GM19025 (cell line): ENCODE measurements at regions not wholly inside any gene's neighbourhood (a gene's known extent, or its start where the extent isn't known, plus 50 kb on each side); places are given as distances from the start of the nearest gene placed in this dataset.
"Not testable (repeated sequence)": the region's sequence is repeated elsewhere in the genome, so short reads cannot be mapped to it uniquely, and the experiment has no call there.

Source experiments
- ATAC-seq: cut with Tn5 transposase; IDR thresholded peaks from one replicate; pipeline ENCODE4 v1.9.1; 2021; ENCODE audit warnings: mild to moderate bottlenecking, low read depth, moderate library complexity; ENCODE audit not compliant: unreplicated experiment

DNA sequence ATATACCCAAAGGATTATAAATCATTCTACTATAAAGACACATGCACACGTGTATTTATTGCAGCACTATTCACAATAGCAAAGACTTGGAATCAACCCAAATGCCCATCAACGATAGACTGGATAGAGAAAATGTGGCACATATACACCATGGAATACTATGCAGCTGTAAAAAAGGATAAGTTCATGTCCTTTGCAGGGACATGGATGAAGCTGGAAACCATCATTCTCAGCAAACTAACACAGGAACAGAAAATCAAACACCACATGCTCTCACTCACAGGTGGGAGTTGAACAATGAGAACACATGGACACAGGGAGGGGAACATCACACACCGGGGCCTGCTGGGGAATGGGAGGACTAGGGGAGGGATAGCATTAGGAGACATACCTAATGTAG lies 473.9 kb downstream of the SIPA1L2 start:
- not testable (repeated sequence) for ATAC-seq

GRCh38 chr1:232153652-232154051 lies 476.3 kb downstream of the SIPA1L2 start:
- no peak for ATAC-seq

DNA sequence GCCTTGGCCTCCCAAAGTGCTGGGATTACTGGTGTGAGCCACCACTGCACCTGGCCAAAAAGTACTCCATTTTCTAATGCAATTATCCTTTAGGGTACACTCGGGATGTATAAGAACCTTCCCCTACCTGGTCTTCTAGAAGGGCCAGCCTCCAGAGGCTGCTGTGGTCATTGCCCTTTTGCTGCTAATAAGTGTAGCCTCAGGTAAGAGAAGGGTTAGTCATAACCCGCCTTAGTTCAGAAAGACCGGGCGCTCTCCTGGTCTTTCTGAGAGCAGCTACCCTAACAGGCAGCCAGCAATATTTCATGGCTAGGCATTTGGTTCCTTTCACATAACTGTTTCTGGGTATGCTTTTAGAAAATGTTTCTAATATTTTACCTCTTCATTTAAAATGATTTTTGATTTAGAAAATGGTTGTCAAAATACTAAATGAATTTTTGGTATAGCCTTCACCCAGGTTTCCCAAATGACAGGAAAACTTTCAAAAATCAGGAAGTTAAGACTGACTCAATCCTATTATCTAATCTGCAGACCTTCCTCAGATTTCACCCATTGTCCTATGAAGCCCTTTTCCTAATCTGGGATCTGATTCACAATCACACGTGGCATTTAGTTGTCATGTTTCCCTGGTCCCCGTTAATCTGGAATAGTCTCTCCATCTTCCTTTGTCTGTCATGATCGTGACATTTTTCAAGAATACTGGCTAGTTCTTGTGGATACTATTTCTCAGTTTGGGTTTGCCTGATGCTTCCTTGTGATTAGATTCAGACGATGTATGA lies 479.0 kb downstream of the SIPA1L2 start:
- no peak for ATAC-seq

DNA sequence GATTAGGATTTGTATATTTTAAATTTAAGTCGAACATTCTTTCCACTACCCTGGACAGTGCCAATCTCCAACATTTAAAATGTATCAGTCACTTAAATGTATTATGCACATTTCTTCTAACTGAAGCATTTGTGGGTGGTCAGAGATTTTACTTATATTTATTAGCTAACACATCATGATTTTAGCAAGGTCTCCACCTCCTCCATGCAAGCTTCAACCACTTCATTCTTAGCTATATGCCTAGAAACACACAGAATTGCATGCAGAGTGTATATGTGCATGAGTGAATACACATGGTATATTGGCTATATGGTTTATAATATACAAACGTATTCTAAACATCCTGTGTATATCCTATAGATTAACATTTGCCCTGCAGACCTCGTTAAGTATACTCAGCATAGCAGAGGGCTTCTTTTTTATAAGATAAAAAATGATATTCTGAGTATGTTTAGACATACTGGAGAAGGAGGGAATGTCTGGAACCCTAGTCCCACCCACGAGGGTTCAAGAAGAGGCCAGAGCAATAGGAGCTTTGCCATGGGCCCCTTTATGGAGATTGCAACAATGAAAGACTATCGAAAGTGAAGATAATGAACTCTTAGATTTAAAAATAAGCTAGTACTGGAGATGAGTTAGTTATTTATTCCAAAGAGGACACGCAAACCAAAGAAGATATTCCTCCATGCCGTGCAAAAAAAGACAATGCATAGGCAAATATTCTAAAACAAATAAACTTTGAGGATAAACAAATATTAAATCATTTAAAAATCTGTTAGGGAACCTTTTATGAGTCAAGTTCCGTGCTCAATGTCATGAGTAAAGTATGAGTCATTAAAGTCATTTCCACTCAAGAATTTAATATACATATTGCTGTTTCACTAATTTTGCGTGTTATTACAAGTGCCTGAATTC lies 480.4 kb downstream of the SIPA1L2 start:
- no peak for ATAC-seq

DNA sequence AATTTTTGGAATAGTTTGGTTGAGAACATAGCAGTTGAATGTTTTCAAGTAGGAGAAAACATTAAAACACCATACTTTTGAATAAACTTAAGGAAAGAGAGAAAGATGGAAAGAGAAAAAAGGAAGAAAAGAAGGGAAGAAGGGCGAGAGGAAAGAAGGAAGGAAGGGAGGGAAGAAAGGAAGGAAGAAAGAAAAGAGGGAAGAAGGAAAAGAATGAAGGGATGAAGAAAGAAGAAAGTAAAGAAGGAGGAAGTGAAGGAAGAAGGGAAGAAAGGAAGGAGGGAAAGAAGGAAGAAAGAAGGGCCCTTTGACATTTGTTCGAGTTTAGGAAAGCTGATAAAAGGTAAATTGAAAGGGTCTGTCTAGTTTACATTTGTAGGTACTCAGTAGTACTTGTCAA lies 482.7 kb downstream of the SIPA1L2 start:
- no peak for ATAC-seq

DNA sequence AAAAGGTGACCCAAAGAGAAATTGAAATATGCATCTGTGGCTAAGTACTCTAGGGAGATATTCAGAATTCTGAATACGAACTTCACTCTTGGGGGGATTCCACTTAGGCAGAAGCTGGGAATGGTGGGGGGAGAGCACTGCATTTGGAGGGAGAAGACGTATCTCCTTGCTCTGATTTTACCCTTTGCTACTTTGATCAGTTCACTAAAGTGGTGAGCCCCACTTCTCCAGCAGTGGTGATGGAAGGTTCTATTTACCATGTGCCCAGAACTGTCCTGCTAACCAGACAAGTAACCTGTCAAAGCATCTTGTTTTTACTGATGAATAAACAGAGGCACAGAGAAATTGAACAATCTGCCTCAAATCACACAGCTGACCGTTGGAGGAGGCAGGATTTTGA lies 483.4 kb downstream of the SIPA1L2 start:
- ATAC-seq: no peak

DNA sequence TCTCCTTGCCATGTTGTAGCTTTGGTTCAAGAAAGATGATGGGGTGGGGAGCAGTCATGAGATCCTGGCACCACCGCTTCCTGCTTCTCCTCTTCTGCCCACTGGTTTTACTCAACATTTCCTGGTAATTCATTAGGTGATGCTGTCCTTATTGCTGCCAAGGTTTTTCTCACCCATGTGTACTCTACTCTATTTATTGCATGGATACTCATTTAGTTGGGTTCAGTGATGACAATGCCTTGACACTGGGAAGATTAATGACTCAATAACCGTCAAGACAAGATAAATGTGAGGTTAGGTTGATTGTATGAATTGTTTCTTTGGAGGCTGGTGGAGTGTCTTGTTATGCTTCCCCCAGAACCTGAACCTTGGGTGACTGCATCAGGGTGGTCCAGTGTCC lies 484.2 kb downstream of the SIPA1L2 start:
- no peak for ATAC-seq

GRCh38 chr1:232144696-232145230 lies 485.2 kb downstream of the SIPA1L2 start:
- ATAC-seq: no peak

DNA sequence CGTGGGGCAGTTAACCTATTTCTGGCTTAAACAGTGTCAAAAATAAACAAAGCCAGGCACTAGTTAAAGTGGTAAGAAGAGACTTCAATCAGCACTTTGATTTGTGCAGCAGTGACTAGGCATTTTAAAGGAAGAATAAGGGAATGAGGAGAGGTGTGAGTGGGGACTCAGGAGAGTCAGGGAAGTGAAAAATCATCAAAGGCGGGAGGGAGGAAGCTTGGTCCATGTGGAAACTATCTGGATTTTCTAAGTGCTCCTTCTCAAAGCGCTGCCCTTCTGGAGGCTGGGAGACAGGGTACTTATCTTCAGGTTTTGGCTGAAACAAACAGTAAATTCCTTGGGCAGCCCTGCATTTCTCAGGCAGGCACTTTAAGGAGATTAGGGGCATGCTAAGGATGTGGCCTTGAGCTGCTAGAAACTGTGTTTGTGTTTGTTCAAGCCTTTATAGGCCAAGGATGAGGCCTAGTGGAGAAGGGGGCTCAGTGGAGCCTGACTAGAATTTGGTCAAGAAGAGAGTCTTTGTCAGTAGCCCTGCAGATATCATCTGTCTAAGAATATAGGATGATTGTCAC lies 486.5 kb downstream of the SIPA1L2 start:
- no peak for ATAC-seq

GRCh38 chr1:232142403-232143314 lies 487.3 kb downstream of the SIPA1L2 start:
- ATAC-seq: no peak

- ATAC-seq: not testable (repeated sequence)
Observed at GRCh38 chr1:232141167-232141448, 488.8 kb downstream of the SIPA1L2 start.

- ATAC-seq: no peak
Observed at GRCh38 chr1:232140419-232141166, 489.3 kb downstream of the SIPA1L2 start.

DNA sequence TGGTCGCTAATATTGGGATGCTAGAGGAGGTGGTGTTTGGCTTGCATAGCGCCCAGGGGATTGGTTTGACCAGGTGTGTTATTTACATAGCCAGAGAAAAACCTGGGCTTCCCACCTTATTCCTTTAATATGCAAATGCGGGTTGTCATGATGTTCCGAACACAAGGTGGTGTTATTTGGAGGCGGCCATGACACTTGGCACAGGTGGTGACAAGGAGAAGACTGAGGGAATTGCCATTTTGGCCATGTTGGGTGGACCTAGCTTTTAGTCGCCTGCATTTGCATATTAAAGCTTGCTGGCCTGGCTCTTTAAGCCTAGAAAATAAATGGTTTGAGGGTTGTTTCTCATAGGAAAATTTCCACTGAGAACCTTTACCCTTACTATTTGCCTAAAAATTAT lies 490.5 kb downstream of the SIPA1L2 start:
- no peak for ATAC-seq

DNA sequence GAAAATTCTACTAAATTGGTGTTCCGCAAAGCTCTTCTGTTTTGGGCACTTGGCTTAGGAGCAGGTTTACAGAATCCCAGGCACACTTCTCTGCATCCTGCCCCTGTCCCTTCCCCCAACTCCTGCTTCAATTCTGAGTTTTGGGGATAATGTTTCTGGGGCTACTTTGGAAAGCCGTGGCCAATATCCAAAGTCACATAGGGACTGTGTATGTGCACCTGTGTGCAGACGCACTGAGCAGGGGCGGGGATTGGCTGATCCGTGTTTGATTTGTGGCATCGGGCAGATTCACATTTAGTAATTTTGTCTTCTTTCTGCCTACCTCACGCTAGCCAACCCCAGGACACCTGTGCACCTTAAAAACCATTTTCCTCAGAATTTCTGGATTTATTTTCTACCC lies 491.9 kb downstream of the SIPA1L2 start:
- no peak for ATAC-seq

- ATAC-seq: no peak
Observed at GRCh38 chr1:232137066-232137465, 492.9 kb downstream of the SIPA1L2 start.

- ATAC-seq: no peak
Observed at GRCh38 chr1:232136136-232136535, 493.8 kb downstream of the SIPA1L2 start.

DNA sequence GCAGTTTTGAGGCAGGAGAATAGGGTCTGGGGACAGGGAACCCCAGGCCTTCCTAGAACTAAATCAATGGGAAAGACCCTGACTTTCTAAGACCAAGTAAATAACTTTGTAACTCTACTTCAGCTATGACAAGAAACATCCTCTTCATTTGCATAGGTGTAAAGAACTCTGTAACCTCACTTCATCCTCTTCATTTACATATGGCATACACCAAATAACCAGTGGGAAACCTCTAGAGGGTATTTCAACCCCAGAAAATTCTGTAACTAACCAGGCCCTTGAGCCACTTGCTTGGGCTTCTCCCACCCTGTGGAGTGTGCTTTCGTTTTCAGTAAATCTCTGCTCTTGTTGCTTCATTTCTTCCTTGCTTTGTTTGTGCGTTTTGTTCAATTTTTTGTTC lies 495.6 kb downstream of the SIPA1L2 start:
- no peak for ATAC-seq

DNA sequence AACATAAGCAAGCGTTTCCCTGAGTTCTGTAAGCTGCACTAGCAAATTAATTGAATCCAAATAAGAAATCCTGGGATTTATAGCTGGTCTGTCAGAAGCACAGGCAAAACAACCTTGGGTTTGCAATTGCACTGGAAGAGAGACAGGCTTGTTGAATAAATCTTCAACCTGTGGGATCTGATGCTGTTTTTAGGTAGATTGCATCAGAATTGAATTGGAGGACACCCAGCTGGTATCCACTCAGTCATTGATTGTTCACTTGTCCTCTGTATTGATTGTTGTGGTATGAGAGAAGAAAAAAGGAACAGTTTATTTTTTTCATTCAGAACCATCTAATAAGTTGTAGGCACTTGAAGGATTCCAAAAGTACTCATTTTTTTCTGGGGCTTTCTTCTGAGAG lies 497.4 kb downstream of the SIPA1L2 start:
- ATAC-seq: no peak

GRCh38 chr1:232131715-232132391 lies 498.1 kb downstream of the SIPA1L2 start:
- no peak for ATAC-seq
